ENCODE measurements at regions not wholly inside any gene's neighbourhood (a gene's known extent, or its start where the extent isn't known, plus 50 kb on each side); places are given as distances from the start of the nearest gene placed in this dataset.

DNA sequence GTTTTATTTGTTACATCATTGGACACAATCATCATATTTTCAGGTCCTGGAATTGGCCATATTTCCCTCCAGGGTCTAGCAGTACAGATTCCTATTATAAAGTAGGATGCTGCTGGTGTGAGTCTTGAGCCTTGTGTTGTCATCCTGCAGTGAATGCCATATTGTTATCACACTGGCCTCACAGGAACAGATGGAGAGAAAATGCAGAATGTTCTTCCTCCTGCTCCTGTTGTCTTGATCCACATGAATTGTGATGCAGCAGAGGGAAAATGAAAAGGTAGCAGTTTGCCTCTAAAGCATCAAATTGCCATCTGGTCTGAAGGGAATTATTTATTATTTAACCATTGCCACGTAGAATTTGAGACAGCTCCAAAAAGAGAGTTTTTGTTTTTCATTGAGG, 248.6 kb downstream of the GPAM start:
- Histone ChIP-seq H3K9me1 (replicated peaks; ENCODE audit: control insufficient read depth, extremely low read depth, insufficient read depth, low read length) (no peaks in the 10 kb centered on the region), H3K27ac (ENCODE audit: insufficient read depth, low read depth, low read length) (no peak overlapping the region), H3K4me3 (replicated peaks in 1 of 3; ENCODE audit: insufficient read depth in 1 of 3, low read depth in 1 of 3, low read length in 3 of 3) (no peak overlapping the region), H3K36me3 (ENCODE audit: control insufficient read depth in 2 of 2, extremely low read depth in 1 of 2, insufficient read depth in 2 of 2, low read length in 2 of 2) (no peaks in the 10 kb centered on the region), H4K20me1 (replicated peaks; ENCODE audit: control insufficient read depth, extremely low read depth, insufficient read depth, low read length) (no peaks in the 10 kb centered on the region), H3K79me2 (ENCODE audit: control insufficient read depth, insufficient read depth, low read length) (no peaks in the 10 kb centered on the region), H3K4me1 (ENCODE audit: control insufficient read depth, extremely low read depth, insufficient read depth, low read length) (no peaks in the 10 kb centered on the region), H3K9ac (replicated peaks; ENCODE audit: extremely low read depth, insufficient read depth, low read length) (no peak overlapping the region), H2AFZ (ENCODE audit: low read depth, low read length) (no peak overlapping the region), H3K9me3 (replicated peaks; ENCODE audit: control insufficient read depth, insufficient read depth, low read length) (peaks cover 5% of the 10 kb centered on the region), H3K27me3 (ENCODE audit: control insufficient read depth in 2 of 2, insufficient read depth in 2 of 2, low read length in 2 of 2) (no peaks in the 10 kb centered on the region), H3K4me2 (ENCODE audit: insufficient read depth, low read length) (no peak overlapping the region)
- FAIRE-seq, result no peak
- CTCF ChIA-PET, result no interaction called here
- BruUV-seq (replicated peaks), result no TSS peak
- intact Hi-C loops (cut with micrococcal nuclease) (no loop called here), dilution Hi-C loops (cut with MboI; ENCODE audit: extremely low pct_ligation_motif_present, low sequenced_read_pairs) (no loop called here)
- TF ChIP-seq POLR2AphosphoS5 (IDR thresholded peaks at IDR 0.05; ENCODE audit: insufficient read depth, low read depth, low read length) (no peak), FOS (IDR thresholded peaks at IDR 0.05; ENCODE audit: borderline replicate concordance, insufficient read depth, low read length) (no peak), EZH2 (IDR thresholded peaks at IDR 0.05; ENCODE audit: borderline replicate concordance, low read depth, low read length, severe bottlenecking) (no peak), MYC (IDR thresholded peaks at IDR 0.05; ENCODE audit: low read depth, low read length) (no peak), JUN (IDR thresholded peaks at IDR 0.05; ENCODE audit: borderline replicate concordance, insufficient read depth, insufficient read length, low read depth) (no peak), GATA2 (IDR thresholded peaks at IDR 0.05; ENCODE audit: insufficient read depth, insufficient read length, low read depth, low read length) (no peak), POLR2A (IDR thresholded peaks at IDR 0.05; ENCODE audit: low read depth, low read length) (no peak)
- TF ChIP-seq, protein P1, sequence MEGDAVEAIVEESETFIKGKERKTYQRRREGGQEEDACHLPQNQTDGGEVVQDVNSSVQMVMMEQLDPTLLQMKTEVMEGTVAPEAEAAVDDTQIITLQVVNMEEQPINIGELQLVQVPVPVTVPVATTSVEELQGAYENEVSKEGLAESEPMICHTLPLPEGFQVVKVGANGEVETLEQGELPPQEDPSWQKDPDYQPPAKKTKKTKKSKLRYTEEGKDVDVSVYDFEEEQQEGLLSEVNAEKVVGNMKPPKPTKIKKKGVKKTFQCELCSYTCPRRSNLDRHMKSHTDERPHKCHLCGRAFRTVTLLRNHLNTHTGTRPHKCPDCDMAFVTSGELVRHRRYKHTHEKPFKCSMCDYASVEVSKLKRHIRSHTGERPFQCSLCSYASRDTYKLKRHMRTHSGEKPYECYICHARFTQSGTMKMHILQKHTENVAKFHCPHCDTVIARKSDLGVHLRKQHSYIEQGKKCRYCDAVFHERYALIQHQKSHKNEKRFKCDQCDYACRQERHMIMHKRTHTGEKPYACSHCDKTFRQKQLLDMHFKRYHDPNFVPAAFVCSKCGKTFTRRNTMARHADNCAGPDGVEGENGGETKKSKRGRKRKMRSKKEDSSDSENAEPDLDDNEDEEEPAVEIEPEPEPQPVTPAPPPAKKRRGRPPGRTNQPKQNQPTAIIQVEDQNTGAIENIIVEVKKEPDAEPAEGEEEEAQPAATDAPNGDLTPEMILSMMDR (IDR thresholded peaks at IDR 0.05; ENCODE audit: extremely low read depth in 1 of 2, insufficient read depth in 1 of 2, low read depth in 1 of 2, low read length in 2 of 2), result no peak
- no peak for DNase-seq (ENCODE audit: low read depth, low spot score)
- POLR2A ChIA-PET, result no interaction called here

Data from endothelial cell of umbilical vein (primary cell).